Endothelial cell of umbilical vein (primary cell): ENCODE measurements at regions not wholly inside any gene's neighbourhood (a gene's known extent, or its start where the extent isn't known, plus 50 kb on each side); places are given as distances from the start of the nearest gene placed in this dataset.

Experiments
- CTCF ChIP-seq, 2 donors: IDR thresholded peaks; 1 replicate in 1 of 2; 2 replicates in 1 of 2; pipeline ENCODE4 v1.5.1; 2011; ENCODE audit warnings: low read length in 2 of 2, mild to moderate bottlenecking in 2 of 2, moderate library complexity in 2 of 2, control low read depth in 1 of 2, inconsistent platforms in 1 of 2, low read depth in 1 of 2; ENCODE audit not compliant: insufficient read depth in 1 of 2; ENCODE audit errors: extremely low read depth in 1 of 2
- POLR2A ChIP-seq: IDR thresholded peaks from 2 replicates; pipeline ENCODE4 v1.6.1; 2012; ENCODE audit warnings: low read depth, mild to moderate bottlenecking, control low read depth, low read length

GRCh38 chr20:48177058-48177457 is 391.8 kb upstream of the SULF2 start:
- TF ChIP-seq POLR2A: no peak
- TF ChIP-seq CTCF (IDR thresholded peaks at IDR 0.05; ENCODE audit: extremely low read depth in 1 of 2, insufficient read depth in 1 of 2, low read depth in 1 of 2, low read length in 2 of 2): no peak
